B cell (primary cell): ENCODE measurements at regions not wholly inside any gene's neighbourhood (a gene's known extent, or its start where the extent isn't known, plus 50 kb on each side); places are given as distances from the start of the nearest gene placed in this dataset.

ENCODE experiments used
- ATAC-seq: fragments of 200-7000 bp; cut with Tn5 transposase; one replicate; pipeline ENCODE4 v1.10.0; 2021; ENCODE audit warnings: low read depth, mild to moderate bottlenecking, moderate number of reproducible peaks, moderate library complexity
- CTCF ChIA-PET: fragments of 350-600 bp; sonication (Branson Sonifier 250); formaldehyde crosslinking; loops from one replicate; lab custom pipeline; 2021; ENCODE audit warnings: antibody characterized with exemption, inconsistent platforms; lab: Charles Lee
- POLR2A ChIA-PET: fragments of 350-600 bp; sonication (Branson Sonifier 250); formaldehyde crosslinking; loops from one replicate; lab custom pipeline; 2021; ENCODE audit warnings: antibody characterized with exemption; lab: Charles Lee
- DNase-seq: peaks from one replicate; pipeline ENCODE4 v3.0.0; 2013
- H2AFZ ChIP-seq: 2 replicates; pipeline ENCODE4 v1.6.1; 2012; ENCODE audit warnings: mild to moderate bottlenecking, low read depth, low read length; ENCODE audit not compliant: insufficient read depth, poor library complexity, severe bottlenecking
- H3K27ac ChIP-seq, 2 donors: 1 replicate in 1 of 2; 2 replicates in 1 of 2; pipeline ENCODE4 v1.5.1; 2012 to 2013; ENCODE audit warnings: low read length in 2 of 2, mild to moderate bottlenecking in 2 of 2, moderate library complexity in 1 of 2
- H3K27me3 ChIP-seq, 4 experiments: fragments of 200-600 bp in 1 of 4; sonication (generic) in 1 of 4; replicated peaks in 1 of 4; 1 replicate in 2 of 4; 2 replicates in 2 of 4; pipeline versions ENCODE4 v1.6.1 to v1.7.0; 2013 to 2016; ENCODE audit warnings: low read length in 3 of 4, mild to moderate bottlenecking in 2 of 4, mixed read lengths in 1 of 4, moderate library complexity in 1 of 4; ENCODE audit not compliant: insufficient read depth in 4 of 4, control insufficient read depth in 3 of 4; ENCODE audit errors: control extremely low read depth in 1 of 4
- H3K36me3 ChIP-seq, 2 experiments: replicated peaks in 1 of 2; 1 replicate in 1 of 2; 2 replicates in 1 of 2; pipeline versions ENCODE4 v1.6.1 to v1.7.1; 2013; ENCODE audit warnings: low read length in 1 of 2; ENCODE audit not compliant: insufficient read depth in 2 of 2, control insufficient read depth in 1 of 2; ENCODE audit errors: control extremely low read depth in 1 of 2, extremely low read depth in 1 of 2
- H3K4me1 ChIP-seq, 2 donors: fragments of 200-600 bp in 1 of 2; sonication (generic) in 1 of 2; 1 replicate in 1 of 2; 2 replicates in 1 of 2; pipeline versions ENCODE4 v1.5.1 to v1.6.1; 2013 to 2017; ENCODE audit warnings: low read length in 2 of 2; ENCODE audit not compliant: control insufficient read depth in 2 of 2, insufficient read depth in 2 of 2
- H3K4me2 ChIP-seq: replicated peaks from 2 replicates; pipeline ENCODE3; 2012; ENCODE audit warnings: mild to moderate bottlenecking, low read depth, low read length; ENCODE audit not compliant: poor library complexity, severe bottlenecking
- H3K4me3 ChIP-seq, 5 experiments: fragments of 200-600 bp in 1 of 5; sonication (generic) in 1 of 5; 1 replicate in 3 of 5; 2 replicates in 2 of 5; pipeline versions ENCODE4 v1.5.1 to v1.7.0; 2011 to 2016; ENCODE audit warnings: low read length in 4 of 5, mild to moderate bottlenecking in 4 of 5, low read depth in 2 of 5, control low read depth in 1 of 5, moderate library complexity in 1 of 5; ENCODE audit not compliant: insufficient read depth in 1 of 5; ENCODE audit errors: control extremely low read depth in 1 of 5, extremely low read depth in 1 of 5
- H3K79me2 ChIP-seq: fragments of 200-600 bp; sonication (generic); one replicate; pipeline ENCODE4 v1.6.0; 2016; ENCODE audit warnings: low read length; ENCODE audit not compliant: control insufficient read depth, insufficient read depth
- H3K9ac ChIP-seq: fragments of 200-600 bp; sonication (generic); 2 replicates; pipeline ENCODE4 v1.6.1; 2017; ENCODE audit warnings: mild to moderate bottlenecking, low read length, moderate library complexity
- H3K9me3 ChIP-seq, 3 donors: one replicate each; pipeline versions ENCODE4 v1.6.1 to v1.7.1; 2013; ENCODE audit warnings: low read length in 2 of 3; ENCODE audit not compliant: control insufficient read depth in 2 of 3, insufficient read depth in 1 of 3; ENCODE audit errors: control extremely low read depth in 1 of 3
- H4K20me1 ChIP-seq: 2 replicates; pipeline ENCODE4 v1.6.0; 2012; ENCODE audit warnings: mild to moderate bottlenecking, low read length; ENCODE audit not compliant: insufficient read depth, control insufficient read depth, poor library complexity, severe bottlenecking
- H3K27ac Mint-ChIP-seq: one replicate; pipeline ENCODE4 v1.8.0; 2021; ENCODE audit warnings: mixed read lengths
- H3K27me3 Mint-ChIP-seq: one replicate; pipeline ENCODE4 v1.8.0; 2021; ENCODE audit warnings: mixed read lengths
- H3K4me1 Mint-ChIP-seq: one replicate; pipeline ENCODE4 v1.8.0; 2021; ENCODE audit warnings: mixed read lengths
- H3K4me3 Mint-ChIP-seq: one replicate; pipeline ENCODE4 v1.8.0; 2021; ENCODE audit warnings: mixed read lengths
- H3K9me3 Mint-ChIP-seq: one replicate; pipeline ENCODE4 v1.8.0; 2022; ENCODE audit warnings: mixed read lengths; ENCODE audit not compliant: insufficient read depth
- CTCF ChIP-seq: fragments of 200-600 bp; IDR thresholded peaks from one replicate; pipeline ENCODE4 v1.8.0; 2022; ENCODE audit warnings: antibody characterized with exemption, mild to moderate bottlenecking
- EZH2 ChIP-seq: IDR thresholded peaks from 2 replicates; pipeline ENCODE4 v1.6.1; 2012; ENCODE audit warnings: borderline replicate concordance, low read depth, mild to moderate bottlenecking, moderate library complexity, low read length; ENCODE audit not compliant: insufficient read depth, poor library complexity, severe bottlenecking
- WGBS: methylation state at CpG from one replicate; pipeline ENCODE4 v1.1.5; 2013; ENCODE audit warnings: missing lambda C conversion rate; ENCODE audit not compliant: insufficient coverage; 5-methylcytosine and 5-hydroxymethylcytosine counted together
- intact Hi-C: fragments of 100-400 bp; cut with micrococcal nuclease; formaldehyde crosslinking; loops from one replicate; pipeline ENCODE4 v1.10.0; 2022

- ATAC-seq (no peak), DNase-seq (no peak)
- no peak overlapping the region for H2AFZ ChIP-seq
- no peaks in the 10 kb centered on the region for H3K4me1 ChIP-seq
- peaks cover 0 to 3% (median 2%) of the 10 kb centered on the region in 3 donors for H3K9me3 ChIP-seq
- H3K4me2 ChIP-seq, result no peak overlapping the region
- H3K4me3 Mint-ChIP-seq, result no peak overlapping the region
- H3K4me1 Mint-ChIP-seq, result no peaks in the 10 kb centered on the region
- no peak overlapping the region for H3K27ac ChIP-seq
- H3K27me3 ChIP-seq, result no peaks in the 10 kb centered on the region
- ChIA-PET POLR2A (no interaction called here), CTCF (no interaction called here)
- no CpG with 5 or more reads among the region's 3 CpGs for WGBS
- peaks cover 12% of the 10 kb centered on the region for H3K9me3 Mint-ChIP-seq
- H3K79me2 ChIP-seq, result no peaks in the 10 kb centered on the region
- intact Hi-C loops, result no loop called here
- no peak overlapping the region for H3K27ac Mint-ChIP-seq
- TF ChIP-seq EZH2, result no peak
- TF ChIP-seq CTCF, result no peak
- no peak overlapping the region for H3K4me3 ChIP-seq
- no peaks in the 10 kb centered on the region for H3K27me3 Mint-ChIP-seq
- H3K36me3 ChIP-seq, result no peaks in the 10 kb centered on the region
- no peaks in the 10 kb centered on the region for H4K20me1 ChIP-seq
- no peak overlapping the region for H3K9ac ChIP-seq
Measured at GRCh38 chr13:86052141-86052540, 252.9 kb upstream of the SLITRK6 start.

GRCh38 chr13:86051134-86052103 lies 252.2 kb upstream of the SLITRK6 start:
- DNase-seq (no peak), ATAC-seq (no peak)
- POLR2A ChIA-PET, result no interaction called here
- Histone ChIP-seq H3K79me2 (no peaks in the 10 kb centered on the region), H2AFZ (no peak overlapping the region), H3K9ac (no peak overlapping the region), H3K4me1 (no peaks in the 10 kb centered on the region), H3K27me3 (no peaks in the 10 kb centered on the region), H3K4me2 (no peak overlapping the region), H3K9me3 (peaks cover 0 to 3% (median 2%) of the 10 kb centered on the region in 3 donors), H3K4me3 (no peak overlapping the region), H3K27ac (no peak overlapping the region), H3K36me3 (no peaks in the 10 kb centered on the region), H4K20me1 (no peaks in the 10 kb centered on the region)
- CTCF ChIA-PET, result no interaction called here
- WGBS, result 87% methylated on average over 5 of the region's 5 CpGs
- H3K27ac Mint-ChIP-seq, result no peak overlapping the region
- TF ChIP-seq EZH2 (no peak), CTCF (no peak)
- intact Hi-C loops, result no loop called here
- no peaks in the 10 kb centered on the region for H3K4me1 Mint-ChIP-seq
- H3K9me3 Mint-ChIP-seq, result peaks cover 11% of the 10 kb centered on the region
- H3K27me3 Mint-ChIP-seq, result no peaks in the 10 kb centered on the region
- H3K4me3 Mint-ChIP-seq, result no peak overlapping the region
